ENCODE measurements at regions not wholly inside any gene's neighbourhood (a gene's known extent, or its start where the extent isn't known, plus 50 kb on each side); places are given as distances from the start of the nearest gene placed in this dataset.
A peak's percentile ranks its signal among the peaks of the same experiment; 100 is the strongest.

- no peak for DNase-seq
These were observed 50.6 kb upstream of the SMNDC1 start for GRCh38 chr10:110355141-110355831.

GRCh38 chr10:110355922-110356627 is 51.4 kb upstream of the SMNDC1 start:
- no peak for DNase-seq

- peak; percentile 70 for DNase-seq
These were observed 52.0 kb upstream of the SMNDC1 start for GRCh38 chr10:110356628-110357245.

- DNase-seq, result peak; percentile 83
These were observed 52.6 kb upstream of the SMNDC1 start for GRCh38 chr10:110357252-110357780.

GRCh38 chr10:110357871-110358270 is 53.2 kb upstream of the SMNDC1 start:
- DNase-seq, result no peak

- no peak for DNase-seq
These were observed 53.6 kb upstream of the SMNDC1 start for GRCh38 chr10:110358278-110358677.

- peak; percentile 46 for DNase-seq
These were observed 54.3 kb upstream of the SMNDC1 start for GRCh38 chr10:110358869-110359629.

- DNase-seq, result no peak
These were observed 56.2 kb upstream of the SMNDC1 start for GRCh38 chr10:110360857-110361474.

GRCh38 chr10:110361800-110362456 is 57.2 kb upstream of the SMNDC1 start:
- DNase-seq, result no peak

- DNase-seq, result no peak
These were observed 59.1 kb upstream of the SMNDC1 start for GRCh38 chr10:110363572-110364411.

- DNase-seq, result no peak
These were observed 59.8 kb upstream of the SMNDC1 start for GRCh38 chr10:110364531-110364937.

- no peak for DNase-seq
These were observed 60.8 kb upstream of the SMNDC1 start for GRCh38 chr10:110365356-110366143.

GRCh38 chr10:110366635-110367034 is 61.9 kb upstream of the SMNDC1 start:
- no peak for DNase-seq

- no peak for DNase-seq
These were observed 63.3 kb upstream of the SMNDC1 start for GRCh38 chr10:110368002-110368401.

- DNase-seq, result no peak
These were observed 63.8 kb upstream of the SMNDC1 start for GRCh38 chr10:110368556-110368955.

- no peak for DNase-seq
These were observed 65.3 kb upstream of the SMNDC1 start for GRCh38 chr10:110370006-110370405.

- DNase-seq, result peak; percentile 54
These were observed 67.9 kb upstream of the SMNDC1 start for GRCh38 chr10:110372656-110373055.

GRCh38 chr10:110373059-110373458 is 68.3 kb upstream of the SMNDC1 start:
- no peak for DNase-seq

GRCh38 chr10:110373857-110374654 is 69.3 kb upstream of the SMNDC1 start:
- no peak for DNase-seq
